Occipital lobe (tissue), 1 donor: ENCODE measurements at regions not wholly inside any gene's neighbourhood (a gene's known extent, or its start where the extent isn't known, plus 50 kb on each side); places are given as distances from the start of the nearest gene placed in this dataset.
"Not testable (repeated sequence)": the region's sequence is repeated elsewhere in the genome, so short reads cannot be mapped to it uniquely, and the experiment has no call there.

ENCODE experiments used
- DNase-seq: peaks from one replicate; lab custom pipeline; 2025; lab: John Stamatoyannopoulos, UW

- DNase-seq: no peak
These were observed 91.4 kb downstream of the MOBP start for GRCh38 chr3:39558775-39559306.

- no peak for DNase-seq
These were observed 92.1 kb downstream of the MOBP start for GRCh38 chr3:39559543-39559942.

GRCh38 chr3:39568508-39568907, 101.0 kb downstream of the MOBP start:
- no peak for DNase-seq

- no peak for DNase-seq
These were observed 101.6 kb downstream of the MOBP start for GRCh38 chr3:39569095-39569494.

- DNase-seq: no peak
These were observed 105.9 kb downstream of the MOBP start for GRCh38 chr3:39573392-39573791.

- DNase-seq: no peak
These were observed 110.1 kb downstream of the MOBP start for GRCh38 chr3:39577541-39577940.

GRCh38 chr3:39586215-39586614, 118.7 kb downstream of the MOBP start:
- not testable (repeated sequence) for DNase-seq

GRCh38 chr3:39587113-39587512, 119.6 kb downstream of the MOBP start:
- DNase-seq: no peak

GRCh38 chr3:39590806-39591205, 123.3 kb downstream of the MOBP start:
- DNase-seq: peak; percentile 20

GRCh38 chr3:39592311-39593050, 125.0 kb downstream of the MOBP start:
- no peak for DNase-seq

GRCh38 chr3:39593341-39593740, 125.9 kb downstream of the MOBP start:
- DNase-seq: no peak

- no peak for DNase-seq
These were observed 133.8 kb downstream of the MOBP start for GRCh38 chr3:39601241-39601640.

GRCh38 chr3:39605837-39606236, 138.4 kb downstream of the MOBP start:
- DNase-seq: no peak

- DNase-seq: no peak
These were observed 158.7 kb downstream of the MOBP start for GRCh38 chr3:39626198-39626597.

GRCh38 chr3:39631136-39631535, 163.7 kb downstream of the MOBP start:
- DNase-seq: no peak

- no peak for DNase-seq
These were observed 170.3 kb downstream of the MOBP start for GRCh38 chr3:39637807-39638206.

- no peak for DNase-seq
These were observed 170.8 kb downstream of the MOBP start for GRCh38 chr3:39638301-39638700.

GRCh38 chr3:39639344-39640236, 169.8 kb upstream of the MYRIP start:
- DNase-seq: no peak

- peak; percentile 11 for DNase-seq
These were observed 168.1 kb upstream of the MYRIP start for GRCh38 chr3:39641274-39641673.

GRCh38 chr3:39644176-39644575, 165.2 kb upstream of the MYRIP start:
- DNase-seq: no peak

- not testable (repeated sequence) for DNase-seq
These were observed 158.2 kb upstream of the MYRIP start for GRCh38 chr3:39651256-39651655.

- no peak for DNase-seq
These were observed 157.2 kb upstream of the MYRIP start for GRCh38 chr3:39651993-39652739.
